HG02981 (cell line): ENCODE measurements at regions not wholly inside any gene's neighbourhood (a gene's known extent, or its start where the extent isn't known, plus 50 kb on each side); places are given as distances from the start of the nearest gene placed in this dataset.

Experiments
- ATAC-seq: cut with Tn5 transposase; IDR thresholded peaks from one replicate; pipeline ENCODE4 v1.9.1; 2021; ENCODE audit warnings: mild to moderate bottlenecking, moderate library complexity; ENCODE audit not compliant: unreplicated experiment

- ATAC-seq: no peak
Measured at GRCh38 chr7:17477182-17477581, 178.7 kb downstream of the AHR start.

DNA sequence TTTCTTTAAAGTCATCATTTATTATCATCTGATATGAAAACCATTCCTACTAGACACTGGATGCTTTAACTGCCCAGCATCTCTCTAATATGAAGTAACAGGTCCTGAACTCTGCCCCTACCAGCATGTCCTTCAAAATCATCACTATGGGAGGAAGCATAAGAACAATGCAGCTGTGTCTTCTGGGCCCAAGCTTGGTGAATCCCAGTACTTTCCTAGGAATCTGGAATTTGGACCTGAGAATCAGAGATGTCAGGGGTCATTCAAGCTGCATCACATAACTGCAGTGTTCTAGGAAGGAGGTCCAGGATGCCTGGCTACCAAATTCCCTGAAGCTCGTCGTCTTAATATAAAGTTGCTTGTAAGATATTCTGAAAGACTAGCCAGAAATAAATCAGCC lies 182.7 kb downstream of the AHR start:
- no peak for ATAC-seq

DNA sequence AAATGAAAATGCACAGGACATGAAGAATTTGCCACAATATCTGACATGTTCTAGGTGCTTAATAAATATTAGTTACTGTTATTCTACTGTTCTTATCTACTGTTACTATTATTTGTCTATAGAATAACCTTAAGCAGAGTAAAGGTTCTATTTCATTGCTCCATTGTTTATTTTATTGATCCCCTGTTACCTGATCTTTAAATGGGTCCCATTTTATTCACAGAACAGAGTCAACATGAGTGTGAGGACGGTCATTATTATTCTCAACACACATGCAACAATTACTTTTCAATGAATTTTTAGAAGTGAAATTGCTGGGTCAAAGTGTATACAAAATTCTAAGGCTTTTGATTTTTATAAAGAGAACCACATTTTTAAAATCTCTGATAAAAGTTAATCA lies 186.9 kb downstream of the AHR start:
- ATAC-seq: no peak

DNA sequence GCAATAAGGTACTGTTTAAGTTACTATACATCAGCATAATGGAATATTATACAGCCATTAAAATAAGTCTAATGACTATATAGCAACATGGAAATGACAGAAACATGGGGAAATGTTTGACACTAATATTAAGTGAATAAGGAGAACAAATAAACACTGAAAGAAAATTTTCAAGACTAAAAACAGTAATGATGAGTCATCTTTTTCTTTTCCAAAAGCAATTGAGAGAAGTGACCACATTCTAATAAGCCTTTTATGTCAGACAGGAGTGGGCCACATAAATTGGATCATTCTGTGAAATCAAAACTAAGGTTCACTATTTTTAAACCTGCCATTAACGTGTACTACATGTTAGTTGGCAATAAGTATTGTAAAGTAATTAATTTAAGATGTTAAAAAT lies 187.5 kb downstream of the AHR start:
- ATAC-seq: no peak

GRCh38 chr7:17486835-17487234 lies 188.4 kb downstream of the AHR start:
- ATAC-seq: no peak

DNA sequence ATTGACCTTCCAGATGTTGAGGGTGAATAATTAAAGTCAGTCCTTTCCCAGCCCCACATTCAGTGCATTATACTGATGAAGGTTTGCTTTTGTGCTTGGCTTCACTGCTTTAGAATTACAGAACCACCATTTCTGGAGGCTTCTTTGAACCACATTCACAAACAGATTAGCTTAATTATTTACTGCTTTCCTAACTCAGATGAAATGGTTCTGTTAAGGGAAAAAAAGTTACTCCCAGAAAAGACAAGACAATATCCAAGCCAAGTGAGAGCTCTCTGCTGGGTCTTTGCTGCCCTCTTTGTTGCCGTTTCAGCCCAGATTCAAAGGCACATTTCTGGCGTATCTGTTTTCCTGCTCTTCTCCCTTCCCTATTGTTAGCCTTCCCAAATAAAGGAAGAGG lies 188.9 kb downstream of the AHR start:
- no peak for ATAC-seq

DNA sequence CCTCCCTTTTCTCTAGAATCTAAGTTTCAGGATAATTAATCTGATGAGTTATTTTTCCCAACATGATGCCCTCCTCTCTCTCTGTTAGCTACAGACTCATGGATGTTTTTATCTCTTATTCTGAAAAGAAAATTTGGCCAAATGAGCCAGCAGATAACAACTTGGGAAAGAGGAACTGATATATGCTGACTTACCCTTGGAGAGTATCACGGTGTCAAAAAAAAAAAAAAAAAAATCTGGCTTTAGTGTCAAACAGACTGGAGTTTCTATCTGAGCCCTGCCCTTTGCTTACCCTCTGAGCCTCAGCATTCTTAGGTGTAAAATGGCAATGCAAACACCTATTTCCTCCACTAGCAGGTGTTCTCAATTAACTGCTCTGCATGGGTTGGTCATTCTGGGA lies 190.4 kb downstream of the AHR start:
- ATAC-seq: no peak

DNA sequence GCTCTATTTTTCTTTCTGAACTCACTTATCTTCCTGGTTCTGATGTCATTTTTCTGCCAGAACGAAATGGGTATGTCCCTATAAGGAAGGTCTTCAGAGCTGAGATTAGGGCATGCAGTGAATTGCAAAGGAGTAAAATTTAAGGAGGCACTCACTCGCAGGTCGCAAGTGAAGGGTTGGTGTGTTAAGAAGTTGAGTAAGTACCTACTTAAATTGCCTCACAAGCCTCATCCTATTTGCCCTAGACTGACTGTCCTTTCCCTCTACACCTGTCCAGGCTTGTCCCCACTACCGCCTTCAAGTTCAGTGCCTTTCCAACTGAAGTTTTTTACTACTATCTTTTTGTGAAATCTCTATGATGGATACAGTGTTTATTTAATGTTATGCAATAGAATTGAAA lies 191.5 kb downstream of the AHR start:
- no peak for ATAC-seq

GRCh38 chr7:17490825-17491224 lies 192.4 kb downstream of the AHR start:
- ATAC-seq: no peak

DNA sequence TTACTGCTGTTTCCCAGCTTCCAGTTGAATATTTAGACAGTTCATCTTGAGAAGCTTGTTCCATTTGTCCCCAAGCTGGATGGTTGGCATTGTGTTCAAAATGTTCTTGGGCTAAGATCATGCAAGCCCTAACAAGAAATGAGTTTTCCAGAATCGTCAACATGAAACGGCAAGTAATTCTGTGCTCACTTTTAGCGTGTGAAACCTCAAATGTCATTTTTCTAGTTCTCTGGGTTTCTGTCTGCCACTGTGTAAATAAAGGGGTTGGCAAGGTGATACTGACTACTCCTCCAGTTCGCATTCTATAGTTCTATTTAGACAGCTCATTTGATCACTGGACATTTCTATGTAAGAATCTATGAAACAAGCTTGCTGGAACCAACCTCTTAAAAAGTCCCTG lies 194.0 kb downstream of the AHR start:
- ATAC-seq: no peak

DNA sequence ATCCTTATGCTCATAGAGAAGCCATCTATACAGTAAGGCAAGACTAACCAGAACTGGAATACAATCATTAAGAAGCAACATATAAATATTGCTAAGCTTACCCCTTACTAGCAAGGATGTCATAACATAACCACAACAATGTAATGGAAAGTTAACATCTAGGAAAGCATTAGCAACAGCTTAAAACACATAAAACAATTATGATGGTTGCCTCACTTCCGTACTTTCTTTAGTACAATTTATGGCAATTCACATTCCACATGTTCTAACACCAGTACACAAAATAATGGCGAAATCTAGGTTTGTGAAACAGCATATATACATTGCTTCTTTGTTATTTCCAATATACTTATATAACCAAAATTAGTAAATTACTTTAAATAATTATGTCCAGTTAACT lies 195.0 kb downstream of the AHR start:
- no peak for ATAC-seq

GRCh38 chr7:17495655-17496394 lies 197.4 kb downstream of the AHR start:
- ATAC-seq: no peak

- ATAC-seq: no peak
Measured at GRCh38 chr7:17497136-17497535, 198.7 kb downstream of the AHR start.

GRCh38 chr7:17497549-17498167 lies 199.2 kb downstream of the AHR start:
- no peak for ATAC-seq

DNA sequence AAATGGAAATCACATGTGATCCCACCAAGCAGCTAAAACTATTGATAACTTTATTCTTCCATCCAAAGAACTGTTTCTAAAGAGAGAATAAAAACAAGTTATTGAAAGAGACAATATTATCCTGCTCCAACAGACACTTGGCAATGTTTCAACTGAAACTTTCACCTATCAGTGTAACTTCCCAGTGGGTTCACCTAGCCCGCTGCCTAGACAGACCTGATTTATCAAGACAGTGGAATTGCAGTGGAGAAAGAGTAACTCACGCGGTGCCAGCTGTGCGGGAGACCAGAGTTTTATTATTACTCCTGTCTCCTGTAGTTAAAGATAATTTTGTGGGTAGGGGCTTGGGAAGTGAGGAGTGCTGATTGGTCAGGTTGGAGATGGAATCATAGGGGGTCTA lies 199.8 kb downstream of the AHR start:
- ATAC-seq: no peak

- ATAC-seq: no peak
Measured at GRCh38 chr7:17500736-17501135, 202.3 kb downstream of the AHR start.

GRCh38 chr7:17501441-17502212 lies 203.2 kb downstream of the AHR start:
- no peak for ATAC-seq

DNA sequence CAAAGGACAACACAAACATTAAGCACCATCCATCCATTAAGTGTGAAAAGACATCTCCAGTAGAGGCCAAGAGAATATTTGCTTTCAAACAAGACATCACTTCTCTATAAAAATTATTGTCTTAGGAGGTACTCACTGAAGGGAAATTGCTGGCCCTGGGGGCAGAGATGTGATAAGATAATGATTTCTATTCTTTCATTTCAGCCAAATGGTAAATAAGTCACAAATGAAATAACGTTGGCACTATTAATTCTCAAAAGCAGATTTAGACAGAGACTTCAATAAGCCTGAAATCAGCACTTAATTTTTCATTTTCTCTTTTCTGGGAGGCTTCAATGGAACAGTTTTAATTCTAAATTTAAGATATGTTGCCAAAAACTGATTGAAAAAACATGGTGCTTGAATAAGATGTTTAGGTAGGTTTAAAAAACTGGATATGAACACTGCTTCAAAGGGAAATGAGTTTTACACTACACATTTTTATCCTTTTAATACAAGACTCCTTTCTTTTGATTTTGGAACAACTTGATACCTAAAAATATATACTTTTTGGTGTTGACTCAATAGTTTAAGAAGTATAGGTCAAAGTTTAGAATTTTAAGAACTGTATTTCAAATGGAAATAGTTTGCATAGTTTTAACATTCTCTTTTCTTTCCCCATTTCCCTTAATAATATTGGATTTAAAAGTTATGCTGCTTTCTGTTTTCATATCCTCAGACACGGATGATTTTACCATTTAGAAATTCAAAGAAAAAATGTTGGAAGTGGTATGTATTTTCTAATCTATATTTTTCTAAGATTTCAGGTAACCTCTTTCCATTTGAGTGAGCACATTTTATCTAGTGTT lies 204.0 kb downstream of the AHR start:
- no peak for ATAC-seq

- ATAC-seq: no peak
Measured at GRCh38 chr7:17506095-17506494, 207.6 kb downstream of the AHR start.

- no peak for ATAC-seq
Measured at GRCh38 chr7:17506596-17506995, 208.1 kb downstream of the AHR start.

- ATAC-seq: no peak
Measured at GRCh38 chr7:17507717-17508116, 209.3 kb downstream of the AHR start.
